Gastrocnemius medialis (tissue), 4 donors: ENCODE measurements at regions not wholly inside any gene's neighbourhood (a gene's known extent, or its start where the extent isn't known, plus 50 kb on each side); places are given as distances from the start of the nearest gene placed in this dataset.

Experiments used
- POLR2A ChIP-seq, 2 donors: fragments of 450-650 bp; IDR thresholded peaks; one replicate each; pipeline ENCODE4 v1.6.1; 2017; ENCODE audit warnings: antibody characterized with exemption in 2 of 2, mild to moderate bottlenecking in 2 of 2, moderate library complexity in 2 of 2
- TF ChIP-seq, protein P1 (sequence below), 5 experiments: fragments of 450-650 bp in 3 of 5; fragments of 200-600 bp in 2 of 5; sonication (generic) in 2 of 5; IDR thresholded peaks in 4 of 5; conservative IDR thresholded peaks in 1 of 5; 1 replicate in 4 of 5; 2 replicates in 1 of 5; pipeline ENCODE4 v1.5.1; 2016 to 2019; ENCODE audit warnings: antibody characterized with exemption in 5 of 5, mild to moderate bottlenecking in 3 of 5, moderate library complexity in 3 of 5

DNA sequence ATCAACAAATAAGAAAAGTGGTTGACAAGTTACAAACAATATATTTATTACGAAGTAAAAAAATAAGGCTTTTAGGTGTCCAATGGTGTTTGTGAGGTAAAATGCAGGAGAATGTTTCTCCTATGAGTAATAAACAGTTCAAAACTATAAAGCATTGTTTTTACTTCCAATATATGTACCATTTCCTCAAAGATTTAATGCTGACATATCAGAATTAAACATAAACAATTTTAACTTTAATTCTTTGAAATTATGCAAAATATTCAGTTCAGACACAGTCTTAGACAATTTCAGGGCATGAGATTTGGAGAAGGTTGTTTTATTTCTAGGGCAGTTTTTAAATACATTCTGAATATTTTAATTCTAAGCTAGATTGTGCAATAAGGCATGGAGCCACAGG, 602.5 kb upstream of the DPPA4 start:
- TF ChIP-seq, protein P1, sequence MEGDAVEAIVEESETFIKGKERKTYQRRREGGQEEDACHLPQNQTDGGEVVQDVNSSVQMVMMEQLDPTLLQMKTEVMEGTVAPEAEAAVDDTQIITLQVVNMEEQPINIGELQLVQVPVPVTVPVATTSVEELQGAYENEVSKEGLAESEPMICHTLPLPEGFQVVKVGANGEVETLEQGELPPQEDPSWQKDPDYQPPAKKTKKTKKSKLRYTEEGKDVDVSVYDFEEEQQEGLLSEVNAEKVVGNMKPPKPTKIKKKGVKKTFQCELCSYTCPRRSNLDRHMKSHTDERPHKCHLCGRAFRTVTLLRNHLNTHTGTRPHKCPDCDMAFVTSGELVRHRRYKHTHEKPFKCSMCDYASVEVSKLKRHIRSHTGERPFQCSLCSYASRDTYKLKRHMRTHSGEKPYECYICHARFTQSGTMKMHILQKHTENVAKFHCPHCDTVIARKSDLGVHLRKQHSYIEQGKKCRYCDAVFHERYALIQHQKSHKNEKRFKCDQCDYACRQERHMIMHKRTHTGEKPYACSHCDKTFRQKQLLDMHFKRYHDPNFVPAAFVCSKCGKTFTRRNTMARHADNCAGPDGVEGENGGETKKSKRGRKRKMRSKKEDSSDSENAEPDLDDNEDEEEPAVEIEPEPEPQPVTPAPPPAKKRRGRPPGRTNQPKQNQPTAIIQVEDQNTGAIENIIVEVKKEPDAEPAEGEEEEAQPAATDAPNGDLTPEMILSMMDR (IDR thresholded peaks at IDR 0.05 in 4 of 5, conservative IDR thresholded peaks at IDR 0.05 in 1 of 5) = no peak
- TF ChIP-seq POLR2A (IDR thresholded peaks at IDR 0.05) = no peak
